Astrocyte of the hippocampus (primary cell): ENCODE measurements at regions not wholly inside any gene's neighbourhood (a gene's known extent, or its start where the extent isn't known, plus 50 kb on each side); places are given as distances from the start of the nearest gene placed in this dataset.
"Not testable (repeated sequence)": the region's sequence is repeated elsewhere in the genome, so short reads cannot be mapped to it uniquely, and the experiment has no call there.

Experiments used
- DNase-seq: peaks from one replicate; pipeline ENCODE4 v3.0.0; 2011; ENCODE audit warnings: low read depth, low spot score

- no peak for DNase-seq
These were observed 201.7 kb downstream of the PTH2R start for GRCh38 chr2:208608122-208608835.

GRCh38 chr2:208609166-208609804 lies 202.7 kb downstream of the PTH2R start:
- DNase-seq: no peak

- DNase-seq: not testable (repeated sequence)
These were observed 209.1 kb downstream of the PTH2R start for GRCh38 chr2:208615675-208616074.

- DNase-seq: no peak
These were observed 211.6 kb downstream of the PTH2R start for GRCh38 chr2:208618220-208618619.

- DNase-seq: no peak
These were observed 213.4 kb downstream of the PTH2R start for GRCh38 chr2:208619993-208620392.

- no peak for DNase-seq
These were observed 213.9 kb downstream of the PTH2R start for GRCh38 chr2:208620487-208620978.

GRCh38 chr2:208627110-208627884 lies 220.7 kb downstream of the PTH2R start:
- DNase-seq: no peak

- DNase-seq: no peak
These were observed 221.3 kb downstream of the PTH2R start for GRCh38 chr2:208627916-208628315.

- no peak for DNase-seq
These were observed 231.5 kb downstream of the PTH2R start for GRCh38 chr2:208638059-208638458.

GRCh38 chr2:208642125-208642779 lies 235.7 kb downstream of the PTH2R start:
- no peak for DNase-seq

GRCh38 chr2:208643145-208643544 lies 236.6 kb downstream of the PTH2R start:
- no peak for DNase-seq

- DNase-seq: no peak
These were observed 238.6 kb downstream of the PTH2R start for GRCh38 chr2:208645226-208645625.

- no peak for DNase-seq
These were observed 241.8 kb downstream of the PTH2R start for GRCh38 chr2:208648368-208648767.

- DNase-seq: no peak
These were observed 246.8 kb downstream of the PTH2R start for GRCh38 chr2:208653383-208653782.

- DNase-seq: no peak
These were observed 247.5 kb downstream of the PTH2R start for GRCh38 chr2:208654056-208654455.

GRCh38 chr2:208657468-208657867 lies 250.9 kb downstream of the PTH2R start:
- no peak for DNase-seq

GRCh38 chr2:208669394-208669793 lies 262.8 kb downstream of the PTH2R start:
- DNase-seq: no peak

- no peak for DNase-seq
These were observed 264.7 kb downstream of the PTH2R start for GRCh38 chr2:208671284-208671683.

- no peak for DNase-seq
These were observed 265.5 kb downstream of the PTH2R start for GRCh38 chr2:208671886-208672680.

GRCh38 chr2:208673631-208674030 lies 267.0 kb downstream of the PTH2R start:
- no peak for DNase-seq

GRCh38 chr2:208674919-208675318 lies 268.3 kb downstream of the PTH2R start:
- DNase-seq: no peak
